Activated CD8-positive, alpha-beta memory T cell treated with anti-CD3 and anti-CD28 coated beads, Interleukin-2, amount 50 U/mL, for 1 hour (primary cell): ENCODE measurements at regions not wholly inside any gene's neighbourhood (a gene's known extent, or its start where the extent isn't known, plus 50 kb on each side); places are given as distances from the start of the nearest gene placed in this dataset.

ENCODE experiments used
- DNase-seq: peaks from one replicate; pipeline ENCODE4 v3.0.0-alpha.2; 2020; ENCODE audit errors: extremely low read depth

- DNase-seq = no peak
Observed at GRCh38 chr21:43274022-43274945, 105.5 kb downstream of the CRYAA start.

- no peak for DNase-seq
Observed at GRCh38 chr21:43273708-43274021, 104.9 kb downstream of the CRYAA start.

- DNase-seq = no peak
Observed at GRCh38 chr21:43273016-43273707, 104.4 kb downstream of the CRYAA start.

GRCh38 chr21:43272591-43272990, 103.8 kb downstream of the CRYAA start:
- no peak for DNase-seq

GRCh38 chr21:43271452-43272020, 102.7 kb downstream of the CRYAA start:
- no peak for DNase-seq

GRCh38 chr21:43270800-43271301, 102.0 kb downstream of the CRYAA start:
- DNase-seq = no peak

GRCh38 chr21:43269957-43270705, 101.3 kb downstream of the CRYAA start:
- no peak for DNase-seq

- no peak for DNase-seq
Observed at GRCh38 chr21:43269440-43269839, 100.6 kb downstream of the CRYAA start.

- DNase-seq = no peak
Observed at GRCh38 chr21:43268804-43269186, 100.0 kb downstream of the CRYAA start.

GRCh38 chr21:43268086-43268803, 99.4 kb downstream of the CRYAA start:
- no peak for DNase-seq

GRCh38 chr21:43267391-43268085, 98.7 kb downstream of the CRYAA start:
- DNase-seq = no peak

- no peak for DNase-seq
Observed at GRCh38 chr21:43266534-43266933, 97.7 kb downstream of the CRYAA start.

- no peak for DNase-seq
Observed at GRCh38 chr21:43262427-43262826, 93.6 kb downstream of the CRYAA start.
